Gastroesophageal sphincter (tissue), 3 donors: ENCODE measurements at regions not wholly inside any gene's neighbourhood (a gene's known extent, or its start where the extent isn't known, plus 50 kb on each side); places are given as distances from the start of the nearest gene placed in this dataset.

ENCODE experiments used
- EP300 ChIP-seq: sonication (generic); formaldehyde crosslinking; IDR thresholded peaks from one replicate; pipeline ENCODE4 v1.6.1; 2017; ENCODE audit warnings: antibody characterized with exemption, mild to moderate bottlenecking
- POLR2A ChIP-seq, 2 donors: fragments of 450-650 bp; IDR thresholded peaks; one replicate each; pipeline ENCODE4 v1.6.1; 2017; ENCODE audit warnings: antibody characterized with exemption in 2 of 2, mild to moderate bottlenecking in 2 of 2, moderate library complexity in 1 of 2
- TF ChIP-seq, protein P1 (sequence below), 4 experiments: fragments of 200-600 bp in 2 of 4; fragments of 450-650 bp in 2 of 4; sonication (generic) in 1 of 4; IDR thresholded peaks; one replicate each; pipeline ENCODE4 v1.5.1; 2017 to 2019; ENCODE audit warnings: antibody characterized with exemption in 4 of 4, mild to moderate bottlenecking in 2 of 4, moderate library complexity in 2 of 4

GRCh38 chr6:156585859-156586258 is 191.3 kb upstream of the ARID1B start:
- TF ChIP-seq, protein P1, sequence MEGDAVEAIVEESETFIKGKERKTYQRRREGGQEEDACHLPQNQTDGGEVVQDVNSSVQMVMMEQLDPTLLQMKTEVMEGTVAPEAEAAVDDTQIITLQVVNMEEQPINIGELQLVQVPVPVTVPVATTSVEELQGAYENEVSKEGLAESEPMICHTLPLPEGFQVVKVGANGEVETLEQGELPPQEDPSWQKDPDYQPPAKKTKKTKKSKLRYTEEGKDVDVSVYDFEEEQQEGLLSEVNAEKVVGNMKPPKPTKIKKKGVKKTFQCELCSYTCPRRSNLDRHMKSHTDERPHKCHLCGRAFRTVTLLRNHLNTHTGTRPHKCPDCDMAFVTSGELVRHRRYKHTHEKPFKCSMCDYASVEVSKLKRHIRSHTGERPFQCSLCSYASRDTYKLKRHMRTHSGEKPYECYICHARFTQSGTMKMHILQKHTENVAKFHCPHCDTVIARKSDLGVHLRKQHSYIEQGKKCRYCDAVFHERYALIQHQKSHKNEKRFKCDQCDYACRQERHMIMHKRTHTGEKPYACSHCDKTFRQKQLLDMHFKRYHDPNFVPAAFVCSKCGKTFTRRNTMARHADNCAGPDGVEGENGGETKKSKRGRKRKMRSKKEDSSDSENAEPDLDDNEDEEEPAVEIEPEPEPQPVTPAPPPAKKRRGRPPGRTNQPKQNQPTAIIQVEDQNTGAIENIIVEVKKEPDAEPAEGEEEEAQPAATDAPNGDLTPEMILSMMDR (IDR thresholded peaks at IDR 0.05): no peak
- TF ChIP-seq EP300 (no peak), POLR2A (IDR thresholded peaks at IDR 0.05) (no peak)
